Middle frontal gyrus (tissue), 1 donor: ENCODE measurements at regions not wholly inside any gene's neighbourhood (a gene's known extent, or its start where the extent isn't known, plus 50 kb on each side); places are given as distances from the start of the nearest gene placed in this dataset.

Experiments used
- DNase-seq: peaks from one replicate; pipeline ENCODE4 v3.0.0-alpha.2; 2015; ENCODE audit warnings: low spot score; ENCODE audit errors: extremely low spot score

DNA sequence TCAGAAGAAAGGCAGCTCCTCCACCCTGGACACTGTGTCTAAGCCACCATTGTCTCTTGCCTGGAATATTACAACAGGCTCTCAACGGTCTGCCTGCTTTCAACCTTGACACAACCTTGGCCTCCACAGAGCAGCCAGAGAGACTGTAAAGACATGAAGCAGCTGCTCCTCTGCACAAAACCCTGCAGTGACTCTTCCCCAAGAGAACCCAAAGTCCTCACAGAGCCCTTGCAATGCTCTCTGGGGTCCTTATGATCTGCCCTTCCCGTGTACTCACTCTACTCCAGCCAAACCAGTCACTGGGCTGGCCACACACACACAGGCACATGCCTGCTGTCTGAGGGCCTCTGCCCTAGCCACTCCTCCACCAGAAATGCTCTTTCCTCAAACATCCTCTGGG is 75.9 kb upstream of the CPEB2 start:
- DNase-seq, result no peak

- DNase-seq, result no peak
These were observed 74.2 kb upstream of the CPEB2 start for GRCh38 chr4:14928035-14928434.

DNA sequence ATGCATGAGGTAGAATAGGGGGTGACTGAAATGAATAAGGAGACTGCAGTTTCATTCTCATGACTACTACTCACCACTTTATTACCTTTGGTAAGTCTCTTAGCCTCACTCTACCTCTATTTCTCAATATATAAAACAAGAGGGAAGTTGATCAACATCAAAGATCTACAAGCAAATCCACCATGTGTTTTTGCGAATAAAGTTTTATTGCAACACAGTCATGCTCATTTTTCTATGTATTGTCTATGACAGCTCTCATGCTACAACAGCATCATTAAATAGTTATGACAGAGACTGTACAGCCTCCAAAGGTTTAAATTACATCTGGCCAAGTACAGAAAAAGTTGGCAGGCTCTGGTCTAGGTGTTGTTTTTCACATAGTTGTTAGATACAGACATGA is 72.6 kb upstream of the CPEB2 start:
- no peak for DNase-seq

DNA sequence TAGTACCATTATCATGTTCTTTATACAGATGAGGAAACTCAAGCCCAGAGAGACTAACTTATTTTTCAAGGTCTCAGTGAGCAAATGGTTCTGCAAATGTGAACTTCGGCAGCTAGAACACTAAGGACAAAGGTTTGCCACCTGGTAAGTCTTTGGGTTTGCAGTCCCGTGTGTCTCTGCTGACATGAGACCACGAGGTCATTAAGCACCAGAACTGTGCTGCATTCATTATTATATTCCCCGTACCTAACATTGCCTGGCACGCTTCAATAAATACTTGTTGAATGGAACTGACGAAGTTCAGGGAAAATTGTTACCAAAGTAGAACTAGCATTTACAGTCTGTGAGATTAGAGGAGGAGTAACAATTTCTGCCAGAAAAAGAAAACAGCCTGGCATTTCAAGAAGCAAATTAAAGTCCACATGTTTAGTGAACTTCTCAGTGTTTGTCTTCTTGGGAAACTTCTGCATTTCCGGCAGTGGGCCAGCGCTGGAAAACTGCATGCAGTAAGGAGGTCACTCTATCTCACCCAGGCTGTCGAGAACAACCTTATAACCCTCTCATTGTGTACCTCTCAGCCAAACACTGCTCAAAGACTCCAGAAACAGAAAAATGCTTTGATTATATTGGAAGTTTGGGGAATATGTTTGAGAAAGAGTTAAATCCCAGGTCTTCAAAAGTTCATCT is 67.4 kb upstream of the CPEB2 start:
- DNase-seq, result no peak

GRCh38 chr4:14943749-14944148 is 58.5 kb upstream of the CPEB2 start:
- no peak for DNase-seq

- DNase-seq, result no peak
These were observed 49.9 kb upstream of the CPEB2 start for GRCh38 chr4:14952352-14952751.
